GM12878 (cell line): ENCODE measurements at regions not wholly inside any gene's neighbourhood (a gene's known extent, or its start where the extent isn't known, plus 50 kb on each side); places are given as distances from the start of the nearest gene placed in this dataset.

Experiments
- ATAC-seq: fragments of 200-7000 bp; cut with Tn5 transposase; 3 replicates; pipeline ENCODE4 v1.9.1; 2020; ENCODE audit warnings: mild to moderate bottlenecking, moderate library complexity
- BruUV-seq: library from RNA; stranded (reverse); fragments of 400-500 nt; replicated peaks from 2 replicates; lab custom pipeline; 2021; lab: Mats Ljungman, UMichigan
- CTCF ChIA-PET: fragments of 300-600 bp; sonication (Branson Sonifier 250); formaldehyde crosslinking; extraction: SDS; loops from one replicate; lab custom pipeline; 2021; ENCODE audit warnings: inconsistent platforms; lab: Yijun Ruan, JAX
- POLR2A ChIA-PET: fragments of 350-600 bp; formaldehyde crosslinking; extraction: SDS; loops from one replicate; lab custom pipeline; 2021; ENCODE audit warnings: inconsistent platforms; lab: Charles Lee
- RAD21 ChIA-PET: fragments of 300-600 bp; sonication (Branson Sonifier 250); formaldehyde crosslinking; loops from one replicate; lab custom pipeline; 2023; ENCODE audit warnings: antibody characterized with exemption; ENCODE audit not compliant: unreplicated experiment; lab: Charles Lee
- SMC1A ChIA-PET: fragments of 300-600 bp; sonication (Branson Sonifier 250); formaldehyde crosslinking; loops from one replicate; lab custom pipeline; 2023; ENCODE audit not compliant: unreplicated experiment, uncharacterized antibody; lab: Charles Lee
- DNase-seq: peaks from one replicate; pipeline ENCODE4 v3.0.0-alpha.2; 2011; ENCODE audit warnings: low read depth, low spot score
- FAIRE-seq: peaks from 3 replicates; lab custom pipeline; 2011; peaks lifted over from hg19 to GRCh38; lab: Jason Lieb, UNC
- H2AFZ ChIP-seq: 2 replicates; pipeline ENCODE4 v1.6.0; 2011; ENCODE audit warnings: low read depth, low read length, control low read depth; ENCODE audit not compliant: control insufficient read depth
- H3K27ac ChIP-seq: 2 replicates; pipeline ENCODE4 v1.5.1; 2011; ENCODE audit warnings: control low read depth; ENCODE audit not compliant: control insufficient read depth, insufficient read depth
- H3K27me3 ChIP-seq, 2 experiments: replicated peaks in 1 of 2; 2 replicates each; pipeline versions ENCODE4 v1.6.0 to v1.6.1; 2011; ENCODE audit warnings: low read length in 1 of 2; ENCODE audit not compliant: control insufficient read depth in 2 of 2, insufficient read depth in 2 of 2
- H3K36me3 ChIP-seq, 2 experiments: 2 replicates each; pipeline ENCODE4 v1.5.1; 2011; ENCODE audit warnings: low read length in 1 of 2; ENCODE audit not compliant: control insufficient read depth in 2 of 2, insufficient read depth in 2 of 2
- H3K4me1 ChIP-seq: 2 replicates; pipeline ENCODE4 v1.6.1; 2011; ENCODE audit warnings: mild to moderate bottlenecking, low read length, moderate library complexity, mixed read lengths; ENCODE audit not compliant: control insufficient read depth, insufficient read depth
- H3K4me2 ChIP-seq: 2 replicates; pipeline ENCODE4 v1.6.0; 2011; ENCODE audit warnings: control low read depth; ENCODE audit not compliant: control insufficient read depth, insufficient read depth
- H3K4me3 ChIP-seq: fragments of 200-600 bp; sonication (generic); 2 replicates; pipeline ENCODE4 v1.5.1; 2016
- H3K79me2 ChIP-seq: 2 replicates; pipeline ENCODE4 v1.6.0; 2011; ENCODE audit warnings: low read length; ENCODE audit not compliant: control insufficient read depth, insufficient read depth
- H3K9ac ChIP-seq: 2 replicates; pipeline ENCODE4 v1.8.0; 2011; ENCODE audit warnings: low read length, control low read depth, mixed read lengths; ENCODE audit not compliant: control insufficient read depth, insufficient read depth
- H3K9me3 ChIP-seq: replicated peaks from 3 replicates; pipeline ENCODE4 v1.5.1; 2011; ENCODE audit warnings: mild to moderate bottlenecking, low read length; ENCODE audit not compliant: control insufficient read depth, insufficient read depth
- H4K20me1 ChIP-seq: 2 replicates; pipeline ENCODE4 v1.6.0; 2011; ENCODE audit not compliant: control insufficient read depth, insufficient read depth
- BCL11A ChIP-seq: IDR thresholded peaks from 2 replicates; pipeline ENCODE4 v1.6.1; 2011; ENCODE audit warnings: low read depth, low read length
- CREB1 ChIP-seq: IDR thresholded peaks from 2 replicates; pipeline ENCODE4 v1.6.1; 2012; ENCODE audit warnings: low read depth, mild to moderate bottlenecking, inconsistent platforms
- CREM ChIP-seq: IDR thresholded peaks from 2 replicates; pipeline ENCODE4 v1.6.1; 2014; ENCODE audit warnings: antibody characterized with exemption, low read depth
- RB1 ChIP-seq: fragments of 450-650 bp; formaldehyde crosslinking; IDR thresholded peaks from 2 replicates; pipeline ENCODE4 v1.6.1; 2017; ENCODE audit warnings: mild to moderate bottlenecking, borderline replicate concordance
- RUNX3 ChIP-seq: IDR thresholded peaks from 2 replicates; pipeline ENCODE4 v1.6.1; 2012; ENCODE audit warnings: low read length, inconsistent platforms
- SPI1 ChIP-seq: IDR thresholded peaks from 2 replicates; pipeline ENCODE4 v1.6.1; 2011; ENCODE audit warnings: low read depth, mild to moderate bottlenecking, low read length, moderate library complexity, borderline replicate concordance; ENCODE audit not compliant: insufficient read depth
- TCF3 ChIP-seq: IDR thresholded peaks from 2 replicates; pipeline ENCODE4 v1.6.1; 2012; ENCODE audit warnings: low read depth, mild to moderate bottlenecking, low read length, borderline replicate concordance; ENCODE audit not compliant: insufficient read depth
- WGBS: methylation state at CpG from one replicate; pipeline ENCODE4 v1.1.6; 2016; ENCODE audit warnings: low lambda C conversion rate; ENCODE audit not compliant: insufficient replicate concordance, insufficient coverage; ENCODE audit errors: missing lambda C conversion rate; 5-methylcytosine and 5-hydroxymethylcytosine counted together
- in situ Hi-C: fragments of 300-500 bp; cut with MboI; formaldehyde crosslinking; loops from 9 replicates; pipeline ENCODE4 v1.14.3; 2018; ENCODE audit warnings: mixed read lengths
- intact Hi-C: fragments of 100-400 bp; cut with micrococcal nuclease; formaldehyde crosslinking; loops from one replicate; pipeline ENCODE4 v1.14.2; 2022; ENCODE audit not compliant: unreplicated experiment
- TF ChIP-seq, protein P1 (sequence below): fragments of 450-650 bp; formaldehyde crosslinking; IDR thresholded peaks from 2 replicates; pipeline ENCODE4 v1.4.0; 2020; ENCODE audit warnings: mild to moderate bottlenecking, moderate library complexity
- TF ChIP-seq, protein P2 (sequence below): fragments of 450-650 bp; IDR thresholded peaks from 2 replicates; pipeline ENCODE4 v1.6.1; 2017; ENCODE audit warnings: mild to moderate bottlenecking

DNA sequence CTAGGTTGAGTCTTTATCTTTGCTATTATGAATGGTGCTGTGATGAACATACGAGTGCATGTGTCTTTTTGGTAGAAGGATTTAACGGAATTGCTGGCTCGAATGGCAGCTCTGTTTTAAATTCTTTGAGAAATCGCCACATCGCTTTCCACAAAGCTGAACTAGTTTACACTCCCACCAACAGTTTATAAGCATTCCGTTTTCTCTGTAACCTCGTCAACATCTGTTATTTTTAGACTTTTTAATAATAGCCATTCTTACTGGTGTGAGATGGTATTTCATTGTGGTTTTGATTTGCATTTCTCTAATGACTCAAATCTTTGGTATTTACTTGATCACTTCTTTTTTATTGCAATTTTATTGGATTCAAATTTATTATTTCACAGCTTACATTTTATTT is 117.4 kb upstream of the HDGFL1 start:
- in situ Hi-C loops, result no loop called here
- DNase-seq (no peak), FAIRE-seq (no peak), ATAC-seq (no peak)
- Histone ChIP-seq H3K4me1 (no peaks in the 10 kb centered on the region), H3K4me3 (no peak overlapping the region), H3K27ac (no peak overlapping the region), H3K9me3 (no peaks in the 10 kb centered on the region; the same call in 2 of the 3 replicates), H3K79me2 (no peaks in the 10 kb centered on the region), H4K20me1 (no peaks in the 10 kb centered on the region), H3K36me3 (no peaks in the 10 kb centered on the region), H3K9ac (no peak overlapping the region), H2AFZ (no peak overlapping the region), H3K27me3 (no peaks in the 10 kb centered on the region), H3K4me2 (no peak overlapping the region)
- 68% methylated on average over 7 of the region's 7 CpGs for WGBS
- RAD21 ChIA-PET, result no interaction called here
- TF ChIP-seq RUNX3 (peak; percentile 49; the same call in 1 of the 2 replicates), SPI1 (no peak), CREB1 (0 out of 2 replicates have a peak, but pooled peaks have one; percentile 10), CREM (no peak), BCL11A (no peak)
- CTCF ChIA-PET, result interaction anchor here (0.6 kb wide), 1 partner anchor 100 kb away, joined by 3 read pairs; no protein-coding TSS in a partner anchor
- no TSS peak for BruUV-seq
- POLR2A ChIA-PET, result no interaction called here
- SMC1A ChIA-PET, result no interaction called here
- intact Hi-C loops, result no loop called here

DNA sequence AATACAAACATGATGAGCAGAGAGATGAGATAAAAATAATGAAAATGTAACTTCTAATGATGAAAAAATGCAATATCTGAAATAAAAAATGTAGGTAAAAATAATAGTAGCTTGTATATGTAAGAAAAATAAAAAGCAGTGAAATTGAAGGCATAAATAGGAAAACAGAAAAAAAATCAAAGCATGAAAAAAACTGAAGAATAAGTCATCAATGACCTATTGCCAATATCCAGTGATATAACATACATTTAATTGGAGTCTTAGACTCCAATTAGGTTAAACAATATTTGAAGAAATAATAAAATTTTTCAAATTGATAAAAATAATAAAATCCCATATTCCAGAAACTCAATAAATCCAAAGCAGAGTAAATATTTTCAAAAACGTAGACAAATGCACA is 114.0 kb upstream of the HDGFL1 start:
- in situ Hi-C loops (no loop called here), intact Hi-C loops (no loop called here)
- ATAC-seq (no peak), FAIRE-seq (no peak), DNase-seq (no peak)
- no TSS peak for BruUV-seq
- no peak overlapping the region for H3K4me2 ChIP-seq
- WGBS, result 0% methylated on average over 1 of the region's 1 CpG
- no peaks in the 10 kb centered on the region for H3K36me3 ChIP-seq
- POLR2A ChIA-PET, result no interaction called here
- H3K4me1 ChIP-seq, result no peaks in the 10 kb centered on the region
- no peak overlapping the region for H3K9ac ChIP-seq
- H2AFZ ChIP-seq, result no peak overlapping the region
- H3K27ac ChIP-seq, result no peak overlapping the region
- SMC1A ChIA-PET, result interaction anchor here (1.1 kb wide), 1 partner anchor 33 kb away, joined by 4 read pairs; no protein-coding TSS in a partner anchor
- RAD21 ChIA-PET, result no interaction called here
- CTCF ChIA-PET, result no interaction called here
- H4K20me1 ChIP-seq, result no peaks in the 10 kb centered on the region
- H3K4me3 ChIP-seq, result no peak overlapping the region
- H3K27me3 ChIP-seq, result no peaks in the 10 kb centered on the region
- no peaks in the 10 kb centered on the region for H3K9me3 ChIP-seq
- no peaks in the 10 kb centered on the region for H3K79me2 ChIP-seq
- no peak for TF ChIP-seq TCF3
- no peak for TF ChIP-seq RB1
- TF ChIP-seq, protein P1, sequence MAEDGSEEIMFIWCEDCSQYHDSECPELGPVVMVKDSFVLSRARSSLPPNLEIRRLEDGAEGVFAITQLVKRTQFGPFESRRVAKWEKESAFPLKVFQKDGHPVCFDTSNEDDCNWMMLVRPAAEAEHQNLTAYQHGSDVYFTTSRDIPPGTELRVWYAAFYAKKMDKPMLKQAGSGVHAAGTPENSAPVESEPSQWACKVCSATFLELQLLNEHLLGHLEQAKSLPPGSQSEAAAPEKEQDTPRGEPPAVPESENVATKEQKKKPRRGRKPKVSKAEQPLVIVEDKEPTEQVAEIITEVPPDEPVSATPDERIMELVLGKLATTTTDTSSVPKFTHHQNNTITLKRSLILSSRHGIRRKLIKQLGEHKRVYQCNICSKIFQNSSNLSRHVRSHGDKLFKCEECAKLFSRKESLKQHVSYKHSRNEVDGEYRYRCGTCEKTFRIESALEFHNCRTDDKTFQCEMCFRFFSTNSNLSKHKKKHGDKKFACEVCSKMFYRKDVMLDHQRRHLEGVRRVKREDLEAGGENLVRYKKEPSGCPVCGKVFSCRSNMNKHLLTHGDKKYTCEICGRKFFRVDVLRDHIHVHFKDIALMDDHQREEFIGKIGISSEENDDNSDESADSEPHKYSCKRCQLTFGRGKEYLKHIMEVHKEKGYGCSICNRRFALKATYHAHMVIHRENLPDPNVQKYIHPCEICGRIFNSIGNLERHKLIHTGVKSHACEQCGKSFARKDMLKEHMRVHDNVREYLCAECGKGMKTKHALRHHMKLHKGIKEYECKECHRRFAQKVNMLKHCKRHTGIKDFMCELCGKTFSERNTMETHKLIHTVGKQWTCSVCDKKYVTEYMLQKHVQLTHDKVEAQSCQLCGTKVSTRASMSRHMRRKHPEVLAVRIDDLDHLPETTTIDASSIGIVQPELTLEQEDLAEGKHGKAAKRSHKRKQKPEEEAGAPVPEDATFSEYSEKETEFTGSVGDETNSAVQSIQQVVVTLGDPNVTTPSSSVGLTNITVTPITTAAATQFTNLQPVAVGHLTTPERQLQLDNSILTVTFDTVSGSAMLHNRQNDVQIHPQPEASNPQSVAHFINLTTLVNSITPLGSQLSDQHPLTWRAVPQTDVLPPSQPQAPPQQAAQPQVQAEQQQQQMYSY (CRISPR knock-in tag), result no peak
- TF ChIP-seq, protein P2, sequence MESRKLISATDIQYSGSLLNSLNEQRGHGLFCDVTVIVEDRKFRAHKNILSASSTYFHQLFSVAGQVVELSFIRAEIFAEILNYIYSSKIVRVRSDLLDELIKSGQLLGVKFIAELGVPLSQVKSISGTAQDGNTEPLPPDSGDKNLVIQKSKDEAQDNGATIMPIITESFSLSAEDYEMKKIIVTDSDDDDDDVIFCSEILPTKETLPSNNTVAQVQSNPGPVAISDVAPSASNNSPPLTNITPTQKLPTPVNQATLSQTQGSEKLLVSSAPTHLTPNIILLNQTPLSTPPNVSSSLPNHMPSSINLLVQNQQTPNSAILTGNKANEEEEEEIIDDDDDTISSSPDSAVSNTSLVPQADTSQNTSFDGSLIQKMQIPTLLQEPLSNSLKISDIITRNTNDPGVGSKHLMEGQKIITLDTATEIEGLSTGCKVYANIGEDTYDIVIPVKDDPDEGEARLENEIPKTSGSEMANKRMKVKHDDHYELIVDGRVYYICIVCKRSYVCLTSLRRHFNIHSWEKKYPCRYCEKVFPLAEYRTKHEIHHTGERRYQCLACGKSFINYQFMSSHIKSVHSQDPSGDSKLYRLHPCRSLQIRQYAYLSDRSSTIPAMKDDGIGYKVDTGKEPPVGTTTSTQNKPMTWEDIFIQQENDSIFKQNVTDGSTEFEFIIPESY, result no peak
